Thoracic aorta (tissue), 2 donors: ENCODE measurements at regions not wholly inside any gene's neighbourhood (a gene's known extent, or its start where the extent isn't known, plus 50 kb on each side); places are given as distances from the start of the nearest gene placed in this dataset.

Experiments
- ATAC-seq: fragments of 150-250 bp; one replicate; pipeline ENCODE4 v1.8.0; 2017; ENCODE audit warnings: low read depth; ENCODE audit not compliant: insufficient number of reproducible peaks, low FRiP score
- DNase-seq: peaks from one replicate; pipeline ENCODE4 v3.0.0-alpha.2; 2020; ENCODE audit warnings: low spot score
- H3K27ac ChIP-seq, 2 donors: fragments of 200-600 bp; sonication (generic); 1 replicate in 1 of 2; 2 replicates in 1 of 2; pipeline ENCODE4 v1.5.1; 2016; ENCODE audit warnings: mild to moderate bottlenecking in 2 of 2, moderate library complexity in 2 of 2
- H3K27me3 ChIP-seq: fragments of 200-600 bp; sonication (generic); replicated peaks from 2 replicates; pipeline ENCODE4 v1.6.0; 2016; ENCODE audit warnings: mild to moderate bottlenecking; ENCODE audit not compliant: insufficient read depth
- H3K36me3 ChIP-seq: fragments of 200-600 bp; sonication (generic); one replicate; pipeline ENCODE4 v1.5.1; 2016
- H3K4me1 ChIP-seq, 2 donors: fragments of 200-600 bp; sonication (generic); 1 replicate in 1 of 2; 2 replicates in 1 of 2; pipeline versions ENCODE4 v1.5.1 to v1.6.0; 2016; ENCODE audit warnings: low read depth in 2 of 2, mild to moderate bottlenecking in 1 of 2; ENCODE audit not compliant: control insufficient read depth in 1 of 2
- H3K4me3 ChIP-seq: fragments of 200-600 bp; sonication (generic); 2 replicates; pipeline ENCODE4 v1.5.1; 2016; ENCODE audit warnings: mild to moderate bottlenecking
- H3K9me3 ChIP-seq: fragments of 200-600 bp; sonication (generic); 2 replicates; pipeline ENCODE4 v1.5.1; 2016
- CTCF ChIP-seq: fragments of 200-600 bp; sonication (generic); IDR thresholded peaks from one replicate; pipeline ENCODE4 v1.5.1; 2019; ENCODE audit warnings: antibody characterized with exemption

- TF ChIP-seq CTCF, result no peak
Observed at GRCh38 chr4:177769155-177769554, 326.9 kb upstream of the AGA start.

GRCh38 chr4:177770776-177771175 is 328.5 kb upstream of the AGA start:
- H3K27ac ChIP-seq, result no peak overlapping the region
- no peak overlapping the region for H3K4me3 ChIP-seq
- H3K4me1 ChIP-seq, result no peaks in the 10 kb centered on the region
- no peaks in the 10 kb centered on the region for H3K36me3 ChIP-seq
- TF ChIP-seq CTCF, result no peak
- no peaks in the 10 kb centered on the region for H3K27me3 ChIP-seq
- no peaks in the 10 kb centered on the region for H3K9me3 ChIP-seq
- ATAC-seq (no peak), DNase-seq (no peak)

More at GRCh38 chr4:177769155-177769554, 326.9 kb upstream of the AGA start:
- H3K27me3 ChIP-seq, result no peaks in the 10 kb centered on the region
- no peak for ATAC-seq
- H3K36me3 ChIP-seq, result no peaks in the 10 kb centered on the region
- no peak overlapping the region for H3K27ac ChIP-seq
- no peaks in the 10 kb centered on the region for H3K4me1 ChIP-seq
- H3K4me3 ChIP-seq, result no peak overlapping the region
- no peak for DNase-seq
- H3K9me3 ChIP-seq, result no peaks in the 10 kb centered on the region

GRCh38 chr4:177771645-177772044 is 329.4 kb upstream of the AGA start:
- H3K9me3 ChIP-seq, result no peaks in the 10 kb centered on the region
- DNase-seq (no peak), ATAC-seq (no peak)
- H3K4me3 ChIP-seq, result no peak overlapping the region
- no peaks in the 10 kb centered on the region for H3K36me3 ChIP-seq
- no peak for TF ChIP-seq CTCF
- H3K27ac ChIP-seq, result no peak overlapping the region
- H3K4me1 ChIP-seq, result no peaks in the 10 kb centered on the region
- no peaks in the 10 kb centered on the region for H3K27me3 ChIP-seq

GRCh38 chr4:177778623-177779022 is 336.4 kb upstream of the AGA start:
- Histone ChIP-seq H3K36me3 (no peaks in the 10 kb centered on the region), H3K9me3 (no peaks in the 10 kb centered on the region), H3K4me1 (no peaks in the 10 kb centered on the region), H3K4me3 (no peak overlapping the region), H3K27me3 (no peaks in the 10 kb centered on the region), H3K27ac (no peak overlapping the region)
- no peak for ATAC-seq
- TF ChIP-seq CTCF, result no peak
- no peak for DNase-seq

GRCh38 chr4:177785000-177785399 is 342.8 kb upstream of the AGA start:
- H3K27me3 ChIP-seq, result no peaks in the 10 kb centered on the region
- no peak for DNase-seq
- ATAC-seq, result no peak
- no peaks in the 10 kb centered on the region for H3K4me1 ChIP-seq
- no peak overlapping the region for H3K4me3 ChIP-seq
- no peak for TF ChIP-seq CTCF
- no peak overlapping the region for H3K27ac ChIP-seq
- H3K36me3 ChIP-seq, result no peaks in the 10 kb centered on the region
- H3K9me3 ChIP-seq, result no peaks in the 10 kb centered on the region
